ENCODE measurements at regions not wholly inside any gene's neighbourhood (a gene's known extent, or its start where the extent isn't known, plus 50 kb on each side); places are given as distances from the start of the nearest gene placed in this dataset.
"Not testable (repeated sequence)": the region's sequence is repeated elsewhere in the genome, so short reads cannot be mapped to it uniquely, and the experiment has no call there.

DNA sequence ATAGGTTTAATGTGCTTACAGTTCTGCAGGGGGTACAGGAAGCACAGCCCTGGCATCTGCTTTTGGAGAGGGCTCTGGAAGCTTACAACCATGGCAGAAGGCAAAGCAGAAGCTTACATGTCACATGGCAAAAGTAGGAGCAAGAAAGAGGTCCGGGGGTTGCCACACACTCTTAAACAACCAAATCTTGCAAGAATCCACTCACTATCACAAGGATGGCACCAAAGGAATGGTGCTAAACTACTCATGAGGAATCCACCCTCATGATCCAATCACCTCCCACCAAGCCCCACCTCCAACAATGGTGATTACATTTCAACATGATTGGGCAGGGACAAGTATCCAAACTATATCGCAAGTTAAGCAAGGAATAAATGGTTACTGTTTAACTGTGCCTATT, 255.8 kb upstream of the AVPR1A start:
- no peak for DNase-seq

DNA sequence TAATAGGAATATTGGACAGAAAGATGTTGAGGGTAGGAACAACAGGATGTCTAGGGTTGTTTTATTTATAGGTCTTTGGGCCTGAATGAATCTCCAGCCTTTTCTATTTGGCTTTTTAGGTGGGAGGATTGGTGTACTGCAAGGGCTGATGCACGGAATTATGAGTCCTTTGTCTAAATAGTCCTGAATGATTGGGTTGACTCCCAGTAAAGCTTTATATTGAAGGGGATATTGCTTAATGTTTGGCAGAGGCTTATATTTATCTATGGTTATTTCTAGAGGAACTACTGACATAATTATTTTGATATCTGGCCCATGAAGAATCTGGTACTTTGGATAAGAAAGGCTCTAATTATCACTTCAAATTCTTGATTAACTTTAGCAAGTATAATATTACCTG, 253.6 kb upstream of the AVPR1A start:
- DNase-seq = no peak

GRCh38 chr12:63403256-63403655, 252.3 kb upstream of the AVPR1A start:
- DNase-seq = no peak

DNA sequence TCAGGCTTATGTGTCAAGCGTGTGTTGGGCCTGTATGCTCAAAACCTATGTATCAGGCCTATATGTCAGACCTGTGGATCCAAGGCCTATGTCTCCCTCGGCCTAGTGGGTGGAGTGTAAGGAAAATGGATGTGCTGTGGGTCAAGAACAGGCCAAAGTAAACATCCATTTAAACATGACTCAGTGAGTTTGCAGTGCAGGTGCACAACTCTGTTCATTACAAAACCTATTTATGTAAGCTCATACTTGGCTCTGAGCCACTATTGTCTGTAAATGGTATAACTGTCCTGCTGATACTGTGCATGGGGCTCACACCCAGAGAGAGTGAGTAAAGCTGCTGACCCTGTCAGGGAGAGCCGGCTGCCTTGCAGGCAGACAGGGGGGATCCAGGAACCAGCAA, 249.7 kb upstream of the AVPR1A start:
- DNase-seq = no peak

DNA sequence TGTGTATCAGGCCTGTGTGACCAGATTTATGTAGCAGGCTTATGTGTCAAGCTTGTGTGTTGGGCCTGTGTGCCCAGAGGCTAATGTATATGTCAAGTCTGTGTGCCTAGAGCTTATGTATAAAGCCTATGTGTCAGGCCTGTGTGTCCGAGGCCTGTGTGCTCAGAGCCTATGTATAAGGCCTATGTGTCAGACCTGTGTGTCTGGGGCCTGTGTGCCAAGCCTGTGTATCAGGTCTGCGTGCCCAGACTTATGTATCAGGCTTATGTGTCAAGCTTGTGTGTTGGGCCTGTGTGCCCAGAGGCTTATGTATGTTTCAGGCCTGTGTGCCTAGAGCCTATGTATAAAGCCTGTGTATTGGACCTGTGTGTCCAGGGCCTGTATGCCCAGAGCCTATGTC, 249.3 kb upstream of the AVPR1A start:
- no peak for DNase-seq

DNA sequence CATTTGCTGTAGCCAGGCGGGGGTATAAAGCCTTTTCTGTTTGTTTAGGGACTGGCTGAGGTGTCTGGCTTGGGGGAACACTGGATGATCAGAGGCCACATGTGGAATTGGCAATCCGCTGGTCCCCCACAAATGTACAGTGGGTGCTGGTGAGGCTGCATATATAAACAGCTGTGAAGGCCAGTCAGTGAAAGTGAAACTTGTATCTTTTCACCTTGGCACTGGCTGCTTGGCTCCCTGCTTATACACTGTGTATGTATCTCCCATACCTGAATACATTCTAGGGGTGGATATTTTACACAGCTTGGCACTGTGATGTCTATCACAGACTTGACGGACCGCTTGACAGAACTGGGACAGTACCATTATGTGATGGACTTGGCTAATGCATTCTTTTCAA, 246.8 kb upstream of the AVPR1A start:
- DNase-seq = no peak

- DNase-seq = no peak
Observed at GRCh38 chr12:63396135-63396534, 245.1 kb upstream of the AVPR1A start.

- DNase-seq = no peak
Observed at GRCh38 chr12:63394983-63395382, 244.0 kb upstream of the AVPR1A start.

- no peak for DNase-seq
Observed at GRCh38 chr12:63394349-63394748, 243.3 kb upstream of the AVPR1A start.

DNA sequence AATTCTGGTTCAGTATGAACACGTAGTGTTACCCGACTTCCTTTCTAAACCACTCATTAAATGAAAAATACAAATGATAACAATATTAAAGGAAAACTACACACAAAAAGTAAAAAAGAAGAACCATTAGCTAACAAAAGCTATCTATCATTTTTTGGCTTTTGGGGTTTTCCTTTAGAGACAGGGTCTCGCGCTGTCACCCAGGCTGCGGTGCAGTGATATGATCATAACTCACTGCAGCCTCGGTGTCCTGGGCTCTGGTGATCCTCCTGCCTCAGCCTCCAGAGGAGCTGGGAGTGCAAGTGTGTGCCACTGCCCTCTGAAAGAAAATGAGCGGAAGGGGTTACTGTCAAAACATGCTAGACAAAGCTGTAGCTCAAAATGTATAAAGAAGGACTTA, 238.2 kb upstream of the AVPR1A start:
- DNase-seq = no peak

GRCh38 chr12:63387771-63388170, 236.8 kb upstream of the AVPR1A start:
- DNase-seq = no peak

DNA sequence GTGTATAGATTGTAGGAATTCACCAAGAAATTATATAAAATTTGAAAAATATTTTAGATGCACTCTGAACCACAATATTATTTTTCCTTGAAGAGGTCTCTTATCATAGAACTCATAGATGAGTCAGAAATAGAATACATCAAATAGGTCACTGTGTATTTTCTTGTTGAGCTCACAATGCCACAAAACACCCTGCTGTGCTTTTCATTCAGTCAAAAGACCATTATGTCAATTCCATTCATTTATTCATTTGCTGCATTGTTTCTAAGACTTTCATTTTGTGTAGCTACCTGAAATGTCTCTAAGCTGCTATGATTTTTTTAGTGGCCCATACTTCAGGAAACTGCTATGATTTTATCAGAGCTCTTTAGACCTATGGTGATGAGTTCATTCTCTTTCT, 231.9 kb upstream of the AVPR1A start:
- no peak for DNase-seq

DNA sequence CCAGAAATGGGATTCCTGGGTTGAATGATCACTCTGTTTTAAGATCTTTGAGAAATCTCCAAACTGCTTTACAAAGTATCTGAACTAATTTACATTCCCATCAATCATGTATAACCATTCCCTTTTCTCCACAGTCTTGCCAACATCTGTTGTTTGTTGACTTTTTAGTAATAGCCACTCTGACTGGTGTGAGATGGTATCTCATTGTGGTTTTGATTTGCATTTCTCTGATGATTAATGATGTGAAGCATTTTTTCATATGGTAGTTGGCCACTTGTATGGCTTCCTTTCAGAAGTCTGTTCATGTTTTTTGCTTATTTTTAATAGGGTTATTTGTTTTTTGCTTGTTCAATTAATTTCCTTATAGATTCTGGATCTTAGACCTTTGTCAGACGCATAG, 211.8 kb upstream of the AVPR1A start:
- no peak for DNase-seq

- no peak for DNase-seq
Observed at GRCh38 chr12:63362166-63362565, 211.2 kb upstream of the AVPR1A start.

DNA sequence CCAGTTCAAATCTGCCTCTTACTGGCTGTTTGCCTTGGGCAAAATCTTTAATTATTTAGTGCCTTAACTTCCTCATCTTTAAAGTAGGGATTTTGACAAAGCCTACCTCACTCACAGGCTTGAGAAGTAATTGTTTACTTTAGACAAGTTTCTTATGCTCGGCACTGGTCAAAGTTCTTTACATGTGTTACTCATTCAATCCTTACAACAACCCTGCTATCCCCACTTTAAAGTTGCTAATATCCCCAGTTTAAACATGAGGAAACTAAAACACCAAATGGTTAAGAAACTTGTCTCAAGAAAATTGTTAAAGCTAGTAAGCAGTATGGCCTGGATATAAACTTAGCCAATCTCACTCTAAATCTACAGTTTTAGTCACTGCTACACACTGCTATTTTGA, 204.0 kb upstream of the AVPR1A start:
- no peak for DNase-seq

- DNase-seq = no peak
Observed at GRCh38 chr12:63353559-63353958, 202.6 kb upstream of the AVPR1A start.

DNA sequence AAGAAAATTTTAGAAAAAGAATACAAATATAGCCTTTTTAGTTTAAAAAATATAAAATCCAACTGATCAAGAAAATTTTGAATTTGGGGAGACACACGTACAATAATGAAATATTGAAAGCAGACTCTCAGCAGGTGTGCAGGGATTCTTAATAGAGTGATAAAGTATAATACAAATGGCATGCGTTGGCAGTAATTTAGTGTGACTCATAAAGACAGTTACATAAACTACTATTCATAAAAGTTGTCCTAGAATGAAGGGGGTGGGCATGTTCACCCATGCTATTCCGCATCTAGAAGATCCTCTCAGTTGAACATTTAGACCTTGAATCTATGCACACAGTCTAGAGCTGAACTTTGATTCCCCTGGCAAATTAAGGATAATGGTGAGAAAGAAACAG, 200.4 kb upstream of the AVPR1A start:
- no peak for DNase-seq

DNA sequence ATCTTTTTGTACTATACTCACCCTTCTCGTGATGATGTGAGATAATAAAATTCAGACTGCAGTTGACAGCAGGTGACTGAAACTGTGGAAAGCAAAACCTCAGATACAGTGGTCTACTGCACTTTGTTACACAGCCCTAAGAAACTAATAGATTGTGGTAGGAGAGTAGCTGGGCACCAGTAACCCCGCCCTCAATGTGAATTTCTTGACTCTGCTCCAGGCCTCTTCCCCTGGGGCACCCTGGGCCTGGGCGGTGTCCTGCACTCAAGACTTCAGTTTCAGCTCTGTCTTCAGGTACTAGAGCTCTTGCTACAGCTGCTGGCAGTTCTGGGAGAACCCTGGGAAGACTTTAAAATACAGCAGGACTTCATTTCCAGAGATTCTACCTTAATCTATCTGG, 197.6 kb upstream of the AVPR1A start:
- no peak for DNase-seq

DNA sequence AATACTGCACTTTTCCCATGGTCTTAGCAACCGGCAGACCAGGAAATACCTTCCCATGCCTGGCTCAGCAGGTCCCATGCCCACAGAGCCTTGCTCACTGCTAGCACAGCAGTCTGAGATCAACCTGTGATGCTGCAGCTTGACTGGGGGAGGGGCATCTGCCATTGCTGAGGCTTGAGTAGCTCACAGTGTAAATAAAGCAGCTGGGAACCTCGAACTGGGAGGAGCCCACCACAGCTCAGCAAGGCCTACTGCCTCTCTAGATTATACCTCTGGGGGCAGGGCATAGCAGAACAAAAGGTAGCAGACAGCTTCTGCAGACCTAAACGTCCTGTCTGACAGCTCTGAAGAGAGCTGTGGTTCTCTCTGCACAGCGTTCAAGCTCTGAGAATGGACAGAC, 186.2 kb upstream of the AVPR1A start:
- not testable (repeated sequence) for DNase-seq

GRCh38 chr12:63326260-63326659, 175.3 kb upstream of the AVPR1A start:
- no peak for DNase-seq

GRCh38 chr12:63325757-63326156, 174.8 kb upstream of the AVPR1A start:
- no peak for DNase-seq

- DNase-seq = no peak
Observed at GRCh38 chr12:63323942-63324341, 172.9 kb upstream of the AVPR1A start.

- no peak for DNase-seq
Observed at GRCh38 chr12:63321373-63321772, 170.4 kb upstream of the AVPR1A start.

DNA sequence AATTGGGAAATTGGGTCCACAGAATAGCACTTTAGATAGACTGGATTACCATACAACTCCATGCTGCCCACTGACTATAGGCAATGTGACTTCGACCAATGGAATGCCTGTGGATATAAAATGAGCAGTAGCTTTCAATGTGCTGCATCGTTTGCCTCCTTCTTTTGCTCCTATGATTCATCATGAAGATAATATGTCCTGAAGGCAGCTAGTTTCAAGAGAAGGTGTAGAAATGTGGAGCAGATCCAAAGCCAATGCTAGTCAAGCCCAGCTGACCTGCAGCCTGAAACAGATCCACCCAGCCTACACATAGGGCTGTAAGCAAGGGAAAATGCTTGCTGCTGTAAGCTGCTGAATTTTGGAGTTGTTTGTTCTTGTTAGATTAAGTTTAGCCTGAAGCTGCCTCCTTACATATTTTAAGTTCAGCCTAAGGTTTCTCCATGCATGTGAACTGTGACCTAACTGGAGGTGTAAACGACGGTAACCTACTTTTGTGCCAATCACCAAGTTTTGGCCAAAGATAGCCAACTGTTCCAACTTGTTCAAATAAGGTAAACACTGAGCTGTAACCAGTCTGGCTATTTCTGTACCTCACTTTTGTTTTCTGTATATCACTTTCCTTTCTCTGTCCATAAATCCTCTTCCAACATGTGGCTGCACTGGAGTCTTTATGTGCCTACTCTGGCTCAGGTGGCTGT, 169.1 kb upstream of the AVPR1A start:
- no peak for DNase-seq

GRCh38 chr12:63319386-63319785, 168.4 kb upstream of the AVPR1A start:
- DNase-seq = no peak

GRCh38 chr12:63318933-63319332, 167.9 kb upstream of the AVPR1A start:
- DNase-seq = no peak
